IPS DF 4.7 (cell line): ENCODE measurements at regions not wholly inside any gene's neighbourhood (a gene's known extent, or its start where the extent isn't known, plus 50 kb on each side); places are given as distances from the start of the nearest gene placed in this dataset.
"Not testable (repeated sequence)": the region's sequence is repeated elsewhere in the genome, so short reads cannot be mapped to it uniquely, and the experiment has no call there.

ENCODE experiments used
- DNase-seq: peaks from one replicate; pipeline ENCODE4 v3.0.0-alpha.2; 2013; ENCODE audit warnings: low spot score; ENCODE audit errors: extremely low read depth

- no peak for DNase-seq
Measured at GRCh38 chr9:30201024-30201423, 2183.4 kb upstream of the ACO1 start.

DNA sequence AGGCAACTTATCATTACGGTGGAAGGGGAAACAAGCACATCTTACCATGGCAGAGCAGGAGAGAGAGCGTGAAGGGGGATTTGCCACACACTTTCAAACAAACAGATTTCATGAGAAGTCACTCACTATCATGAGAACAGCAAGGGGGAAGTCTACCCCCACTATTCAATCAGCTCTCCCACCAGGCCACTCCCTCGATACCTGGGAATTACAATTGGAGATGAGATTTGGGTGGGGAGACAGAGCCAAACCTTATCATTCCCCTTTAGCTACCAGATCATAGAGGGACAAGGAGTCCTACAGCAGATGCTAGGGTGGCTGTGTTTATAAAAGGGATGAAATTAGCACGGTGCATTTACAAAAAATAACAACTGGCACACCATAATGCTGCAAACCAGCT is 2149.4 kb upstream of the ACO1 start:
- DNase-seq = no peak

DNA sequence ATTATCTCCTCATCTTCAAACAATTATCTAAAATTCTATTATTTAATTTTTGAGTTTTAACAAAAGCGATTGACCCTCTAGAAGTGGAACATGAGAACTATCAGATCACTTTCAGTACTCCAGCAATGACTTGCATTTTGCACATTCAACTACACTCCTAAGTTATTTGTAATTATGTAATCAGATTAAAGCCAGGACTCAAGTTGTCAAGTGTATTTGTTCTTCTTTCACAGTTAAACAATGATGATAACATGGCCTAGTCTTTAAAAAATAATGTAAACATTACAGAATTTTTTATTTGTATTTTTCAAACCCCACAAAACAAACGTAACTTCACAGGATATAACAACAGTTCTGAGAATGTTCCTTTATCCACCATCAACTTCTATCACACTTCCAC is 2148.9 kb upstream of the ACO1 start:
- no peak for DNase-seq

DNA sequence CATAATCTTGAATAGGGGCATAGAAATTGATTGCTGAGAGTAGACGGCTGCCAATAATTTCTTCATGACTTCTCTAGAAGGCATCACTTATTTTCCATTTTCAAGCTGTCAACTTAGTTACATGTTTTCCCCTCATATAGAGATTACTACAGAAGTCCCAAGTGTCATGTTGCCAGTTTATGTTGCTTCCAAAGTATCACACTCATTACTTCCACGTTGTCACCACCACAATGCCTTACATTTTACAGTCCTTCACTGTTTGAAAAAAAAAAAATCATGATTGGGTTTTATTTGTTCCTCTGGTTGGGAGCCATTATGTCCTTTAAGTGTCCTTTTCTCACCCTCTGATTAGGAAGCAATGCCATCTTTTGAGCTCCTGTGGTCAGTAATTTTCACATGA is 2144.6 kb upstream of the ACO1 start:
- DNase-seq = no peak

- DNase-seq = no peak
Measured at GRCh38 chr9:30243467-30243866, 2141.0 kb upstream of the ACO1 start.

GRCh38 chr9:30244877-30245276 is 2139.6 kb upstream of the ACO1 start:
- DNase-seq = no peak

- no peak for DNase-seq
Measured at GRCh38 chr9:30250872-30251271, 2133.6 kb upstream of the ACO1 start.

DNA sequence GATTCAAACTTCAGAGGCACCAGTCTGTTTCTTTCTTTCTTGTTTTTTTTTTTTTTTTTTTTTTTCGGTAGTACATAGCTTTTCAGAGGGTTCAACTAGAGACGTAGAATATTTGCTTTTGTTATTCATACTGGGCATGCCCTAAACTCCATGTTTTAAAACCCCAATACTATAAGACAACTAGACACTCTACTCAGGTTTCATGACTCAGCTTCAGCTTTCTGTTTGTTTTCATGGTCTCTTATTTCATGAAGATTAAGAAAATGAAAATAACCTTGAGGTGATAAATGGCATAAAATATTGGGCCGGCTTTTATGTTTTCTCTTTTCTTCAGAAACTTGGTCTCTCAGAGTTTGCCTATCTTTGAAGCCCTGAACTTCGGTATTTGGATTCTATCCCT is 2126.3 kb upstream of the ACO1 start:
- DNase-seq = no peak

- no peak for DNase-seq
Measured at GRCh38 chr9:30280229-30280900, 2104.1 kb upstream of the ACO1 start.

DNA sequence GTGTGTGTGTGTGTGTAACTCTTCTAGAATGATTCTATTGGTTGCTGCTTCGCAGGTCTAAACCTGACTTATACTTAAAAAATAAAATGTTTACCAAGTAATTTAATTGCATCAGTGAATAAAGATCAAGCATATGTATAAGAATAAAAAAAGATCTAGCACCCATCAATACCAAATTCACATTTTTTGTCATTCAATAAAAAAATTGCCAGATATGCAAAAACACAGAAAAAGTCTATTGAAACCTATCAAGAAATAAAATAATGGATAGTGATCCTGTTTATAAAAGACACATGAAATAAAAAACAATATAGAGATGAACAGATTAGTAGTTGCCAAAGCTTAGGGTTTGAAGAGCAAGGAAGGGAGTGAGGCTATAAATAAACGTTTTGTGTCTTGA is 2095.0 kb upstream of the ACO1 start:
- DNase-seq = no peak

DNA sequence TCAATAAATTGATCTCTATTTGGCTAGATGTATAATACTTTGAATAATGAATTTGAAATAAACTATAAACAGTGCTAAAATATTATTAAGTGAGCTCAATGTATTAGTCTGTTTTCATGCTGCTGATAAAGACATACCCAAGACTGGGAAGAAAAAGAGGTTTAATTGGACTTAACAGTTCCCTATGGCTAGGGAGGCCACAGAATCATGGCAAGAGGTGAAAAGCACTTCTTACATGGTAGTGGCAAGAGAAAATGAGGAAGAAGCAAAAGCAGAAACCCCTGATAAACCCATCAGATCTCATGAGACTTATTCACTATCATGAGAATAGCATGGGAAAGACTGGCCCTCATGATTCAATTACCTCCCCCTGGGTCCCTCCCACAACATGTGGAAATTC is 2092.4 kb upstream of the ACO1 start:
- DNase-seq = not testable (repeated sequence)

- DNase-seq = no peak
Measured at GRCh38 chr9:30293231-30293630, 2091.2 kb upstream of the ACO1 start.

GRCh38 chr9:30299126-30299780 is 2085.2 kb upstream of the ACO1 start:
- DNase-seq = no peak

DNA sequence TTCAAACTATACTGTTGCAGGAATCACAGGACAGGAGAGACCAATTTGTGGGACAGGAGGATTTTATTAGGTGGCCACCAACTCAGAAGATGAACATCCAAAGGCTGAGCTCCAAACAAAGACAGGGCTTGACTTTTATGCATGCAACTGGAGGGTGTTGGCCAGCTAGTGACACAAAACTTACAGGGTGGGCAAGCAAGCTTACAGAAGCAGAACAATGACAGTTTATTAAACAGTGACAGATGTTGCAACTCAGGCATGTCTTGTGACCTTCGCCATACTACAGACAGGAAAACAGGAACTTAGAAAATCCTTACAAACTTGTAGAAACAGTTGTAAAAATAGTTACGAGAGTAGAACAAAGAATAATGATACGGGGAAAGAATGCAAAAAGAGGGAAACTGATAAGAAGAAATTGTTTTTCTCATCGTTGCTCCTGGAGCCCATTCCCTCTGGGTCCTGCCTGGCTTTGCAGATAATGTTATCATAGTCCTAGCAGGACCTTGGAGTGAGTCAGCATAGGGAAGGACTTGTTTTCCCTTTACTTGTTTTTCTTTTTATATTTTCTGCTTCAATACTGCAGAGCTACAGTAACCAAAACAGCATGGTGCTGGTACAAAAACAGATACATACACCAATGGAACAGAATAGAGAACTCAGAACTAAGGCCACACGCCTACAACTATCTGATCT is 2083.0 kb upstream of the ACO1 start:
- DNase-seq = no peak

GRCh38 chr9:30310711-30311110 is 2073.7 kb upstream of the ACO1 start:
- DNase-seq = no peak

DNA sequence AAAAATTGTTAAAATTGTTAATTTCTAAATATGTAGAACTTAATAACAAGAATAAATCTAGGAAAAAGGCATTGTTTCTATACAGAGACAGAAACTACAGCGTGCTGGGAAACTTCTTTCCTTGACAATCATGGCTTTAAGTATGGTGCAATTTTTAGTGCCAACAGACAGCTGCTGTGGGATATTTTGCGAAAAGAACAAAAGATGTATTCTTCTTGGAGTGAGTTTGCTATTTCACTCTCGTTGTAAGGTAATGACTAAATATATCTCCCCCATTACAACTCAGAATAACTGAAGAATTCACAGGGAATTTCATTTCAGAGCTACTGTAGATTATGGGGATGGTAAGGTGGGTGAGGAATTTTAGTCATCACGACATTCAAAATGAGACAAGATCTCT is 2055.0 kb upstream of the ACO1 start:
- no peak for DNase-seq

GRCh38 chr9:30348904-30349303 is 2035.5 kb upstream of the ACO1 start:
- DNase-seq = no peak

- no peak for DNase-seq
Measured at GRCh38 chr9:30349526-30350513, 2034.6 kb upstream of the ACO1 start.

DNA sequence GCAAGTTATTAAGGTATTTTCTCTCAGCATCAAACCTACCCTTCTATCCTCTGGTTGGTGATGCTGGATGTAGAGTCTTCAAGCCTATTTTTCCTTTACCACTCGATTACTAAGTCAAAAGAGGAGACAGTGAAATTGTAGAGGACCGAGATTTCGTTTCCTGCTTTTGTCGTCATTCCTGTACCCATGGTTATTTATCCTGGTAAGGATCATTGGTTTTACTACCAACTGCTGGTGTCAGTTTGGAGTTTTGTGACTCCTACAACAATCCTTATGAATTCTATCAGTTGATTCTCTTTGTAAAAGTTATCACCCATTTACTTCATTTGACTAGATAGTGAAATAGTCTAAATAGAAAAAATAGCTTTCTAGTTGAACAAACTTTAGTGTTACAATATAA is 2028.2 kb upstream of the ACO1 start:
- no peak for DNase-seq

GRCh38 chr9:30362373-30362772 is 2022.1 kb upstream of the ACO1 start:
- DNase-seq = no peak

GRCh38 chr9:30366140-30366539 is 2018.3 kb upstream of the ACO1 start:
- not testable (repeated sequence) for DNase-seq

DNA sequence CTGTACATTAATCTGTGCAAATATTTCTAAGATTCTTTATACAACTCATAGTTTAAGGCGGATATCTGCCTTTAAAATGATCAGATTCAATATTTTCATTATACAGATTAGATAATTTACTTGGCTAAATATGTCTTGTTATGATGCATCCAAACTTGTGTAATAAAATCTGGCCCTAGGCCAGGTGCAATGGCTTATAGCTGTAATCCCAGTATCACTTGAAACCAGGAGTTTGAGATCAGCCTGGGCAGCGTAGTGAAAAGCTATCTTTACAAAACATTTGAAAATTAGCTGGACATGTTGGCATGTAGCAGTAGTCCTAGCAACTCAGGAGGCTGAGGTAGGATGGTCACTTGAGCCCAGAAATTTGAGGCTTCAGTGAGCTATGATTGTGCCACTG is 2002.2 kb upstream of the ACO1 start:
- no peak for DNase-seq
